Stimulated activated CD8-positive, alpha-beta memory T cell treated with anti-CD3 and anti-CD28 coated beads, Interleukin-4, amount 100 ng/mL, for 48 hours (primary cell): ENCODE measurements at regions not wholly inside any gene's neighbourhood (a gene's known extent, or its start where the extent isn't known, plus 50 kb on each side); places are given as distances from the start of the nearest gene placed in this dataset.
"Not testable (repeated sequence)": the region's sequence is repeated elsewhere in the genome, so short reads cannot be mapped to it uniquely, and the experiment has no call there.

Experiments used
- DNase-seq: peaks from one replicate; pipeline ENCODE4 v3.0.0-alpha.2; 2020

- DNase-seq = no peak
Observed at GRCh38 chr18:5015213-5015612, 181.8 kb downstream of the AKAIN1 start.

GRCh38 chr18:5004031-5004820 lies 192.8 kb downstream of the AKAIN1 start:
- DNase-seq = not testable (repeated sequence)

GRCh38 chr18:4994710-4995109 lies 202.3 kb downstream of the AKAIN1 start:
- no peak for DNase-seq

GRCh38 chr18:4987452-4988405 lies 209.3 kb downstream of the AKAIN1 start:
- no peak for DNase-seq

- no peak for DNase-seq
Observed at GRCh38 chr18:4986677-4987076, 210.4 kb downstream of the AKAIN1 start.

GRCh38 chr18:4986066-4986465 lies 211.0 kb downstream of the AKAIN1 start:
- DNase-seq = no peak

GRCh38 chr18:4961121-4961909 lies 235.7 kb downstream of the AKAIN1 start:
- DNase-seq = no peak

GRCh38 chr18:4960578-4960977 lies 236.5 kb downstream of the AKAIN1 start:
- DNase-seq = no peak

- DNase-seq = no peak
Observed at GRCh38 chr18:4931209-4931608, 265.8 kb downstream of the AKAIN1 start.

- DNase-seq = no peak
Observed at GRCh38 chr18:4921548-4921947, 275.5 kb downstream of the AKAIN1 start.

- not testable (repeated sequence) for DNase-seq
Observed at GRCh38 chr18:4917509-4917908, 279.5 kb downstream of the AKAIN1 start.

- DNase-seq = no peak
Observed at GRCh38 chr18:4908328-4908727, 288.7 kb downstream of the AKAIN1 start.

- no peak for DNase-seq
Observed at GRCh38 chr18:4906856-4907255, 290.2 kb downstream of the AKAIN1 start.

GRCh38 chr18:4888251-4889040 lies 308.6 kb downstream of the AKAIN1 start:
- no peak for DNase-seq

GRCh38 chr18:4878480-4878879 lies 318.6 kb downstream of the AKAIN1 start:
- no peak for DNase-seq

GRCh38 chr18:4871197-4871596 lies 325.9 kb downstream of the AKAIN1 start:
- DNase-seq = no peak

- no peak for DNase-seq
Observed at GRCh38 chr18:4870177-4870773, 326.8 kb downstream of the AKAIN1 start.

- DNase-seq = no peak
Observed at GRCh38 chr18:4869155-4869554, 327.9 kb downstream of the AKAIN1 start.

- no peak for DNase-seq
Observed at GRCh38 chr18:4858379-4859127, 338.5 kb downstream of the AKAIN1 start.

GRCh38 chr18:4854671-4855070 lies 342.4 kb downstream of the AKAIN1 start:
- no peak for DNase-seq
